HG03103 (cell line): ENCODE measurements at regions not wholly inside any gene's neighbourhood (a gene's known extent, or its start where the extent isn't known, plus 50 kb on each side); places are given as distances from the start of the nearest gene placed in this dataset.
A peak's percentile ranks its signal among the peaks of the same experiment; 100 is the strongest.
"Not testable (repeated sequence)": the region's sequence is repeated elsewhere in the genome, so short reads cannot be mapped to it uniquely, and the experiment has no call there.

Experiments used
- ATAC-seq: cut with Tn5 transposase; IDR thresholded peaks from one replicate; pipeline ENCODE4 v1.9.1; 2021; ENCODE audit warnings: low read depth; ENCODE audit not compliant: unreplicated experiment

DNA sequence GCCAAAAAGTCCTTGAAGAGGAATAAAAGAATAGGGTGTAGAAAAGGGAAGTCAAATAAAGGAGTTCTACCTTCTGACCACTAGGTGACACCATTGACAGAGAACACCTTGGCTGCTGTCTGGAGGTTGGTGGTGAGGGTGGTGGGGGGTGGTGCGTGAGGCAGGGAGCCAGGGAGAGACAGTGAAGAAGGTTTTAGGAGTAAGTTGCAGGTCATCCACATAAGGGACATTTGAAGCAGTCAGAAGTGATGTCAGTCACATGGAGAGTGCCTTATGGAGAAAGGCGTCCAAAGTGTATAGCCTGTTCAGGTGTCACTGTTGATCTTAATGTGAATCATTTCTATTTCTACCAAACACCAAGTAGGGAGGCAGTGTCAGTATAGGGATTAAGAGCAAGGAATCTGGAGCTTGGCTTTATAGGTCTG, 279.3 kb upstream of the DDHD1 start:
- ATAC-seq: peak; percentile 84

DNA sequence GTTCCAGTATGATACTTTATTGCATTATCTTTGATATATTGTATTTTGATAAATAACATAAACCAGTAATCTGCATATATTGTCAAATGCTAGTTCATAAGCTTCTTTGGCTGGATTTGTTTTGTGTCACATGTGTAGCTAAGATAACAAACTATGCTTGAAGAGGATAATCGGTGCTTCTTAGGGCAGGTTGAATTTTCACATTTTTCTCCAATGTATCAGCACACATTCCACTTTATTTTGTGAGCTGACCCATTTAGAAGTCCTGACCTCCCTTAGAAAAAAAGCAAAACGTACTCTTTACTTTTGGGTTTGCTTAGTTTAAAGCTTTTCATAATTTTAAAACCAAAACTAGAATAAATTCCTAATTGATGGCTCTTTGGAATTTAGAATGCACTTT, 277.7 kb upstream of the DDHD1 start:
- no peak for ATAC-seq

DNA sequence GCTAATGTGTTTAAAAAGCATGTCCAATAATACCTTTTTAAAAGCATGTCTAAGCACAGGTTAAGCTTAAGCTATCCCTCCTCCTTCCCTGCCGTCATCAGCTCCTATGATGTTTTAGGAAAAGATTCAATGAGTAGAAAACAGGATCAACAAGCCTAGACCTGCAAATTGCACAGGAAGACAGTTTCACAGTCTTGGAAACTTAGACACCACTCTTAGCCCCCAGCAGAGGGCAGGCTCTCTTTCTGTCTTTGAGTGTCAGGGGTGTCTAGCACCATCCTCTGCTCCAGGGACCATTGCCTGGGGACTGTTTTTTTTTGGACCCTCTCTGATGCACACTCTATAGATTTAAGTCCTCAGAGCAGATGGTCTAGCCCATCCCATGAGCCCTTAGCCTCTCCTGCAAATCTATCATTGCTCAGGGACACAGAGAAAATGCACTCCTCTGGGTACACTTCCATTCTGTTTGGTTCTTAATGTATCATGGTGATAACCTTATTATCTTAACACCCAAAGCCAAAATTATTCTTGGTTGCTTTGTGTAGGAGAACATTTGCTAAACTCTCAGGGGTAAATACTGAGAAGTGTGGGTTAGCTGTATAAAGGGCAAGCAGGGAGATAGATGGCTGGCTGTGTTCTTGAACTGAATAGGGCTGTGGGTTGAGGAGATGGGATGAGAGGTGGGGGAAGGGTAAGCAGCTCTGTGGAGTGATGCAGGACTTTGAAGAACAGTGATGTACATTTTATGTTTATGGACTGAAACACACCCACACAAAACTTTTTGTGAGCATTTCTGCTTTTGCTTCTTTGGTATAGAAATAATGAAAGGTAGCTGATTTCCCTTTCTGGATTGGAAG, 259.9 kb upstream of the DDHD1 start:
- ATAC-seq: no peak

DNA sequence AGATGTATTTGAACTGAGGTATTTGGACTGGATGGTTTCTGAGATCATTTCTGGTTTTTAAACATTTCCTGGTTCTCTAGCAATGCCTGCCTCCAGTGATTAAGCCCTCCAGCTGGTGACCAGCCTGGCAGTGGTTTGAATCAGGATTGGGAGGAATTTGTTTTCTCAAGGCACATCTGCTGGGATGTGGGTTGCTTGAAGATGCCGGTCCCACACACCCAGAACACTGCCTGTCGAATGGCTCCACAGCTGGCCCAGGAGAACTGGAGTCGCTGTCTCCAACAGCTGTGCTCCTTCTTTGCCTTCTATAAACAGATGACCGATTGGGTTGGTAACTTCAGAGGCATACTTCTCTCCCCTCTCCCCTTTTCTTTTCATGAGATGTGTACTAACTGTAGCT, 258.0 kb upstream of the DDHD1 start:
- no peak for ATAC-seq

DNA sequence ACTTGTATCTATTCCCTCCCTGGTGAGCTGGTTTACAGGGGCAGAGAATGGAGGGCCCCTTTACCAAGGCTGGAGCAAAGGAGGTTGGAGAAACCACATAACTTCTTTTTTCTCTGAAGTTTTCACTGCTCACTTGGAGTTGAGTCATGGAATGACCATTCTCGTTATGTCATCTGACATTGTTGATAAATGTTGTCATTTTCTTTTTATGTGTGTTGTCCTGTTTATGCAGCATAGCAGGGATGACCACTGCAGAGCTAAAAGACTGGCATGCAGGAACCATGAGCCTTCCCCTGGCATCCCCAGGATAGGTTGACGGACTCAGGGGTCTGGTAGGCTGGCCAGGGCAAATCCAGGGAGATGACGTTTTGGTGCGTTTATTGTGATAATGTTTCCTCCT, 256.8 kb upstream of the DDHD1 start:
- ATAC-seq: no peak

- ATAC-seq: no peak
Observed at GRCh38 chr14:53409289-53409688, 256.2 kb upstream of the DDHD1 start.

DNA sequence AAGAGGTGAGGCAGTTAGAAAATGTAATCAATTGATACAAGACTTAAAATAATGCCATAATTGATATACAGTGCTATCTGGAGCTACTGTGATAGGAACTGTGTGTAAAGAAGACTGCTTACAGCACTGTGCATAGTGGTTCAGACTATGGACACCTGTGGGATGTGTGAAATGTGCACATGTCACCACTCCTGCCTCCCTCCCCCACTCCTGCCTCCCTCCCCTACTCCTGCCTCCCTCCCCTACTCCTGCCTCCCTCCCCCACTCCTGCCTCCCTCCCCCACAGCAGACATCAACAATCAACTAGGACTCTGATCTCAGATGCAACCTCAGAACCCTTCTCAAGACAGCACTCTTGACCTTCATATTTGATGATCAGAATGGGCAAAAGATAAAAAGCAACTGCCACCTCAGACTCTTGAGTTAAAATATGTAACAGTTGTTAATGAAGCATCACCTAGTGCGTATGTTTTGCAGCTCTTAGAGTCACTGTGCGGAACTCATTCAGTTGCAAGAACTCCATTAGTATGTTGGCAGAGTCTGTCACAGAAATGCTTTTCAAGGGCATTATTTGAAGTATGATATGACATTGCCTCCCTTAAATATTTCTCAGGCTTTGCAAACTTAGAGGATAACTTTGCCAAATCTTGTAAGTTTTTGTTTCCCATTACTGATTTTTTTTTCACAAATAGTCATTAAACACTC, 255.2 kb upstream of the DDHD1 start:
- ATAC-seq: no peak

- ATAC-seq: no peak
Observed at GRCh38 chr14:53406519-53406918, 253.4 kb upstream of the DDHD1 start.

- no peak for ATAC-seq
Observed at GRCh38 chr14:53401646-53402045, 248.5 kb upstream of the DDHD1 start.

DNA sequence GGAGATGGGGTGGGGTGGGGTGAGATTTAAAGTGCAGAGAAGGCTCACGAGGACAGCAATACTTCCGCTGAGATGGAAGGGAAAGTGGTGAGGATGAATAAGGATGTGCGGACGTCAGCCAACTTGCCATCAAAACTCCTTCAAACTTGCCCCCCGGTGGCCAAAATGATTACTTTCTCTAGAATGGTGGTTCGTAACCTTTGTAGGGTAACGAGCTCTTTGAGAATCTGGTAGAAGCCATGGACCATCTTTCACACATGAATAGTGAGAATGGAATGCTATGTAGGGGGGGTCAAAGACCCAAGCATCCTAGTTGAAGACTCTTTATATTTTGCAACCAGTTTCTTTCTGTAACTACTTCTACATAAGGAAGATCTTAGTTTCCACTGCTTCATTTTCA, 245.9 kb upstream of the DDHD1 start:
- ATAC-seq: no peak

DNA sequence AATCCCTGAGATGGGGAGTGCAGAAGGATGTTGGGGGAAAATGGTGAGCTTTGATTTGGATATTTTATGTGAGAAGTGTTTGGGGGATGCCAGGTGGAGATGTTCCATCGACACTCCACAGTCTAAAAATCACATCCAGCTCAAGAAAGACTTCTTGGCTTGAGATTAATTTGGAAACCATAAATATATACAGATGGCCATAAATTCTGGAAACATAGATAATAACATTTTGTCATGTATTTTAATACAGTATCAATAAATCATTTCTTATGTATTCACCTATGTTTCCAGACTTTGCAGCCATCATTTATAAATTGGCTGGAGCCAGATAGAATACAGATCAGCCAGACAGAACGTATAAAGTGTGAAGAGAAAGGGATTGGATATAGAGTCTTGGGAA, 245.5 kb upstream of the DDHD1 start:
- ATAC-seq: no peak

GRCh38 chr14:53395267-53395666, 242.1 kb upstream of the DDHD1 start:
- not testable (repeated sequence) for ATAC-seq

DNA sequence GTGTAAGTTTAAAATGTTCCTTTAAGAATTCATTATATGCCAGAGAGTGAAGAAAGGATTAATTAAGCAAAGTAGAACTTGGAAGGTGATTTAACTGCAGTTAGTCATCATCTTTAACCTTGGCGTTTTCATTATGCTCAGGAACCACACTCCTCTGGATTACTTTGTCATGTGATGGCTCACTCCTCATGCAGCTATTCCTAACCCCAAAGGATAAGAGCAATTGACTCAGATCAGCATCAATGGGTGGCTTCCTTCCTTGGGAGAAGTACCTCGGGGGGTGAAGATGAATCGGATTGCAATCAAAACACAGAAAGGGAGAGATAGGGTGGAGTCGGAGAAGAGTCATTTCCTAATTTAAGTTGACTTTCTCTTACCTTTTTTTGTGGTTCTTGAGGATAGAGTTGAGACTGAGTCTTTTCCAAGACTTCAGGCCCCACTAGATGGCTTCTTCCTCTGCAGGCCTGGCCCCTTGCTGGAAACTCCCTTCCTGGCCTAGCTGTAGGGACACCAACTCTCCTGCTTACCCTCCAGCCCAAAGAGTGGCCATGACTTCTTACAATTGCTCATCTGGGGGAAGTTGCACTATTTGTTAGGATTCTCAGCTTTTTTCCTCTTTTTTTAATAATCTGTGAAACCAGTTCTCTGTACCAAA, 238.6 kb upstream of the DDHD1 start:
- ATAC-seq: no peak

GRCh38 chr14:53391156-53391555, 238.0 kb upstream of the DDHD1 start:
- no peak for ATAC-seq

GRCh38 chr14:53390008-53390407, 236.9 kb upstream of the DDHD1 start:
- ATAC-seq: no peak

DNA sequence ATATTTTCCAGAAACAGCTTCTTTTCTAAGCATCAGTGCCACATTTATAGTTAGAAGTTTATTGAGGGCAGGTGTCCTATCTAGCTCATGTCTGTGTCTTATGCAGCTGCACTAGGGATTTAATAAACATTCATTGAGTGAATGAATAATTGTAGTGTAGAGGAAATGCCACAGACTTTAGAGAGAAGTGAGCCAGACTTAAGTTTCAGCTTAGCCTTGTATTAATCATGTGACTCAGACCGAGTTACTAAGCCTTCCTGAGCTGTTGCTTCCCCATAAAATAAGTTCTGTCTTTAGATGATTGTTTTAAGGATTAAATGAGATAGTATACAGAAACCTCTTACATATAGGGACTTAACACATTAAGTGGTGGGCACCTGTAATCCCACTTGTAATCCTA, 236.1 kb upstream of the DDHD1 start:
- ATAC-seq: no peak

GRCh38 chr14:53386362-53386761, 233.2 kb upstream of the DDHD1 start:
- no peak for ATAC-seq

DNA sequence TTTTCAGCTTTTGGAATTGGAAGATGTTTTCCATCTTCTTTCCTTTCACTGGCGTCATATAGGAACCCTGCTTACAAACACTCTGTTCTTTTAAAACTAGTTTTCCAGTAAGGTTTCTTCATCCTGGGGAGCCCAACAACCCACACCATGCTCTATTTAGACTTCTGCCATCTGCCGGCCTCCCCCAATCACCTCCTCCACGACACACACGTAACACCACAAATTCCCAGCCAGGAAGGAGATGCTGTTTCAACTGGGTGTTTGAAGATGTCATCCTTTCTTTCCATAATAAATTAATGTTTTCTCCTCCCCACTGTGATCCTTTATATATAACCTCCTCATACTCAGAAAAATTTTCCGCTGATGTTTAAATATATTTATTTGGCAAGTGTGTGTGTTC, 231.4 kb upstream of the DDHD1 start:
- ATAC-seq: no peak

DNA sequence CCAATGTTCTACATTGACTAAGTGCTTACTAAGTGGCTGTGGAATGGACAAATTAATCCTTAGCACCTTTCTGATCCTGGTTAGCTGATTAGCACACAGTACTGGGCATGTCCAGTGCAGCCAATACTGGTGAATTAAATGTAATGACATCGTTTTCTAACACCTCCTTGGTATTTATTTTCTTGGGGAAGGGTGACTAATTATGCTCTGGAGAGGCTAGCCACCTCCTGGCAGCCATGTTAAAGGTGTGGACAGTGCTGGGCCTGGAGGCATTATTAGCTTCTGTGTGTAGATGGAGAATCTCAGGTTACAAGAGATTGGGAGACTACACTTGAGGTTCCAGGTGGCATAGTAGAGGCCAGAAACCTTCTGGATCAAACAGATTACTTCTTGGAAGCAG, 230.9 kb upstream of the DDHD1 start:
- ATAC-seq: no peak

DNA sequence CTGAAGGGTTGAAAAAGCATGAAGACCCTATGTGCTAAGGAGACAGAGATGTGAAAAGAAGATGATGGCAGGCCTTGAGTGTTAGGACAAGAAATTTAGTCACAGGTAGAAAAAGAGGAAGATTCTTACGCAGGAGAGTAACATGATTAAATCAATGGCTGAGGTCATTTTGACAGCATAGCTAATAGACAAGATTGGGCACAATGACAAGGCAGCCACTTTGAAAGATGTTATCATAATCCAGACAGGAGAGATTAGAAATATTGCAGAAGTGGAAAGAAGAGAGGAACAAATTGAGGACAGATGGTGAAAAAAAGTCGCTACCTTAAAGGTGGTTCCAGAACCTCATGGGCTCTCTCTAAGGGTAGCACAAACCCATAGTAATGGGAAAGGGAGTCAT, 228.8 kb upstream of the DDHD1 start:
- ATAC-seq: no peak

DNA sequence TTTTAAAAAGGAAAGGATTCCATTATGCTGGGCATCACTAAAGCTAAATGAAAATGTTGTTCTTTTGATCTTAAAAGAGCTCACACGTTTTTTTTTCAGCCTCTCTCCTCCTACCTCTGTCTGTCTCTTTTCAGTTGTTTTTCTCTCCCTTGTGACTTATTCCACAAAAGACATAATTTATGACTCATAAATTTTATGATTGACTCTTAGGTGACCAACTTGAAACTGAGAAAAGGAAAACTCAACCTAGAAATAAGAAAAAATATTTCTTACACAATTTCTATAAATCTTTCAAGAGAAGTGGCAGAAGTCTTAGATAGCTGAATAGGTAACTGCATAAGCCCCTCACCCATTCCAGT, 227.7 kb upstream of the DDHD1 start:
- ATAC-seq: no peak
